ENCODE measurements at regions not wholly inside any gene's neighbourhood (a gene's known extent, or its start where the extent isn't known, plus 50 kb on each side); places are given as distances from the start of the nearest gene placed in this dataset.

DNA sequence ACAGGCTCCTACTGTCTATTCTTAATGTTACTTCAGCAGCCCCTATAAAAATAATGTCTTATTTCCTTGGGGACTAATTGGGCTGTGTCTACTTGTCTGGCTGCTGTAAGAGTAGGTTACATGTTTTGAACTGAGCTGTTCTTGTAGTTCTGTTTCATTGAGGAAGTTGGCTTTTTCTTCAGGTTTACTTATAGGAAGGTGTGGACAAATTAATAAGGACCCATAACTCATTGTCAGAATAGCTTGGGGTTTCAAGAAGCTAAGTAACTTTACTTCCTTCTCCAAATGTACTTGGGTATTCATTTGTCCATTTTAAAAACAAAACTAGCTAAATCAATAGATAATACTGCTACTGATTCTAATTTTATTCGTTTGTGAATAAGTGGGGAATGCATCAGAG is 487.2 kb downstream of the FAT4 start:
- no peak for DNase-seq
- in situ Hi-C loops (cut with HindIII; ENCODE audit: low pct_ligation_motif_present, low pct_unique_long_range_greater_than_20kb, low sequenced_read_pairs): no loop called here

DNA sequence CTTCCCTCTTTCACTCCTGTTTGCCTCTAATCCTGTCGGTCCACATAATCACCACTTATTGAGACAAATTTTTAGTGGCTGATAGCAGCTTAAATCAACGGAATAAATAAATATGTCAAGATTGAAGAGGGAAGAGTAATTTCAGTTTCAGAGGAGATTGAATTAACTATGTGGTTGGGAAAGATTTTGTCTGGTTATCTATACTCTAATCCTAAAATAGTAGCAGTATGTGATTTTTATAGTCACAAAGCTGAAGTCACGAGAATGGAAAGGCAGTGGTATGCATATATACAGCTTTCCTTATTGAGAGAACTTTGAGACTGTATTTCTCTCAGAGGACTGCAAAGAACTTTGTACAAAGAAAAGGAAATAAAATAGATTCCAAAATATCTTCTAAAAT is 493.3 kb downstream of the FAT4 start:
- no peak for DNase-seq
- in situ Hi-C loops (cut with HindIII; ENCODE audit: low pct_ligation_motif_present, low pct_unique_long_range_greater_than_20kb, low sequenced_read_pairs): no loop called here

DNA sequence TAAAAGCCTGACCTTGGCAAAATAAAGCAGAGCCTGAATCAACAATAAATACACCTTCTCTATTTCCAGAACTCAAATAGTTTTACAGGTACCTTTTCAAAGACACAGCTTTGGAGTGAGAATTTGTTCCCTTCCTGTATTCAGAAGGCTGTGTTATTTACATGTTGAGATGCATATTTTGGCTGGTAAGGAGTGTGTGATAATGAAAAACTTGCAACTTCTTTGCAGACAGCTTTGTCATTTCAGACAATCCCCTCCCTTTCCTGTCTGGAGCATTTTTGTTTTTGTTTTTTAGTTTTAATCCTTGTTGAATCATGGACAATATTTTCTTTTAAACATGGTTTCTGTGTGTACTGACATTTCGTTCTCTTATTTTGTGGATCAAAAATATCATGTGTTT is 493.8 kb downstream of the FAT4 start:
- in situ Hi-C loops (cut with HindIII; ENCODE audit: low pct_ligation_motif_present, low pct_unique_long_range_greater_than_20kb, low sequenced_read_pairs): no loop called here
- DNase-seq: no peak

DNA sequence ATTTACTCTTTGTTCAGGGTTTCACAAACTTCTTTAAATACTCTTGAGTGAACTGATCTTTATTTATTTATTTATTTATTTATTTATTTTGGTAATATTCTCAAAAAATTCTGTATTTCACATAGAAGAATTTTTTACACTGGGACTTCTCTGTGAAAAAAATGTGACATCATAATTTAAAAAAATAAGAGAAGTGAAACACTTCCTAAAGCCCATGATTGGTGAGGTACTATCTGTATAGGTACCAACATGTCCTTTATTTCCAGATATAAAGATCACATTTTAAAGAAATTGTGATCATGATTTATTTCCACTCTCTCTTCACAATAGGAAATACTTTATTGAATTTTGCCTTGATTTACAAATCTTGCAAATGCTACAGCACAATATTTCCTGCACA is 497.1 kb downstream of the FAT4 start:
- DNase-seq: no peak
- in situ Hi-C loops (cut with HindIII; ENCODE audit: low pct_ligation_motif_present, low pct_unique_long_range_greater_than_20kb, low sequenced_read_pairs): no loop called here

DNA sequence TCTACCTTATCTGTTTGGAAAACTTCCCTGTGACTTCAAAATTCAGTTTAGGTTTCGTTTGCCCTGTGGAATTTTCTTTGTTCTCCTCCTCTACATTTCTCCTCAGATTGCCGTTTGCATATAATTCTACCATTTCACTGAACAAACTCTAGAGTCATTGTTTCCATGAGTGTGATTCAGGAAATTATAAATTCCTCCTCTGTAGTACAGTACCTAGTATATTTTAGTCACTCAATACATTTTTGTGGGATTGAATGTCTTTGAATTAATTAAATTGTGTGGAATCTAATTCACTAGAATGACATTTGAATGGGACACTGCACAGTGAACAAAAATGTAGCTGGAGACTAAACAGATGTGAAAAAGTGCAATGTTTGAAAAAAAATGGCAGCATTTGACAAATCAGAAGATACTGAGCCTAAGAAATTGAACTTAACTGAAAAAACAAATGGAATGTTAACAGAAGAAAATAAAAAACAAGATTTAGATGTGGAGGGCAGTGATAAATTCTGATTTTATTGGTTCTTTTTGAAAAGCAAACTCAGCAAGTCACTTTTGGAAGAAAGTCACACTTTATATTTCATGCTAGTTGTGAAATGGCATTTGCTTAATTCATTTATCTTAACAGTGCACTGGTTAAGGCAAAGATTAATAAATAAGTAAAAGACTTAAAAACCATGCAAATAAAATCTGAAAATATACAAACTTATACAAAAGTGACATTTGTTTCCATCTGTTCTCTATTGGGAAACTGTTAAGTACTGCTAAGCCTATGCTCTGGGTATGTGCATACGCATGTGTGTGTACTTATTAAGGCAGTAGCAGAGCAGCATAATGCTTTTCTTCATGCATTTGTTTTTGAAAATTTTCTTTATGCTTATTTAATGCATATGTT is 512.3 kb downstream of the FAT4 start:
- in situ Hi-C loops (cut with HindIII; ENCODE audit: low pct_ligation_motif_present, low pct_unique_long_range_greater_than_20kb, low sequenced_read_pairs): no loop called here
- DNase-seq: no peak

DNA sequence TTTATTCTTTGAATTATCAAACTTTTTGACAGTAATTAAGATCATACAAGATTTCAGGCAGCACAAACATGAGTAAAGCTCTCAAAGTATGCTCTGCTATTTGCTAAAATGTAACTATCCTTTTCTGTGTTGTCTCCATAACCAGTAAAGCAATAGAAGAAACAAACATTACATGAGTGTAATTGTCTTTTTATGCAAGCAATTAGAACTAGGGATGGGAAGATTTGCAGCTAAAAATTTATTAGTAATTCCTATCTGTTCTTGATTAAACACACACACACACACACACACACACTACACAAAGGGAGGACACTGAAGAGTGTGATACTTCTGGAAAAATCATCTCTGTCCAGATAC is 512.9 kb downstream of the FAT4 start:
- in situ Hi-C loops (cut with HindIII; ENCODE audit: low pct_ligation_motif_present, low pct_unique_long_range_greater_than_20kb, low sequenced_read_pairs): no loop called here
- DNase-seq: no peak

DNA sequence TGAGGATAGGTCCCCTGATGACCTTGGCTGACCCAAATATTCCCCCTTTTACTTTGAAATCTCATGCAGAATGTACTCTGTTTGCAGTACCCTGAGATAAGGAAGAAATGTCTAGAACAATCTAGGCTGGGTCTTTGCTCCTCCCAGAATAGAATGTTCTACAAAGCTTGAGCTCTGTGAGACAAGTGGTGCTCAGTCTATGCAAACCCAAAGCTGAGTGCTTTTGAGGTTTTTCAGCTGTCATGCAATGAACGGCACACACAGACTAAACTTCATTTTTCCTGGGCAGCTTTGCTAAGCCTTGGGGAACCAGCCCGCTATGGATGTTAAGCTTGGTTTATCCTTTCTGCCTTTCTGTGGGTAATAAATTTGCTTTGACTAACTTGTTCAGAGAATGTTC is 513.6 kb downstream of the FAT4 start:
- no peak for DNase-seq
- in situ Hi-C loops (cut with HindIII; ENCODE audit: low pct_ligation_motif_present, low pct_unique_long_range_greater_than_20kb, low sequenced_read_pairs): no loop called here

DNA sequence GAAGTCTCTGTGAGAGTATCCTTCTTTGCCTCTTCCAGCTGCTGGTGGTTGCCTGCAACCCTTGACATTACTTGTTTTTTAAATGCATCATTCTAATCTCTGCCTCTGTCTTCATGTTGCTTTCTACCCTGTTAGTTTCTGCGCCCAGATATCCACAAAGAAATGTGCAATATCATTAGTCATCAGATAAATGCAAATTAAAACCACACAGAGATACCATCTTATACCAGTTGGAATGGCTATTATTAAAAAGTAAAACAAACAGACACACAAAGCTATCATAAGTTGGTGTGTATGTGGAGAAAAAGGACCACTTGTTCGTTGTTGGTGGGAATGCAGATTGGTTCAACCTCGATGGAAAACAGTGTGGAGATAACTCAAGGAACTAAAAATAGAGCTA is 517.4 kb downstream of the FAT4 start:
- no peak for DNase-seq
- in situ Hi-C loops (cut with HindIII; ENCODE audit: low pct_ligation_motif_present, low pct_unique_long_range_greater_than_20kb, low sequenced_read_pairs): no loop called here

DNA sequence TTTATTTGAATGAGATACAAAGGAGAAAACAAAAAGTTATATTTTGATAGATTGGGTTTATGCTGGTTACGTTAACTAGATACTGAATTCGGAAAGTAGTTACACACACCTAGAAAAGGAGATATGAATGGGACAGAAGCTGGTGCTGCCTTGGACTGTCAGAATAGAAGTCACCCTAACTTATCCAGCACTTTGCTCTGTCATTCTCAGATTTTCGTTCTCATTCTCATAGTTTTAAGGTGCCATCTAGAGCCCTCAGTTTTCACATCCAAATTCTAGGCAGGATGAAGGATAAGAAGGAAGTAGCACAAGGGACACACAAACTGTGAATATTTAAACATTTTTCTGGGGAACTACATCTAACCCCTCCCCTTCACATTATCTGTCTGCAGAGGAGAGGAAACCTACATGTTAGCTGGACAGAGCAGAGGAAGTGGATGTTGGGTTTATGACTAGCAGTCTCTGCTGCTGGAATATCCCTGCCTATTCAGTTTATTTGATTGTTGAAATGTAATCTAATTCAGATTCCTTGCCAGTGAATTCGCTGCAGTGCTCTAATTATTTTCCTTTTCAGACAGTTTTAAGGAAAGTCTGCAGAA is 521.9 kb downstream of the FAT4 start:
- DNase-seq: no peak
- in situ Hi-C loops (cut with HindIII; ENCODE audit: low pct_ligation_motif_present, low pct_unique_long_range_greater_than_20kb, low sequenced_read_pairs): no loop called here

DNA sequence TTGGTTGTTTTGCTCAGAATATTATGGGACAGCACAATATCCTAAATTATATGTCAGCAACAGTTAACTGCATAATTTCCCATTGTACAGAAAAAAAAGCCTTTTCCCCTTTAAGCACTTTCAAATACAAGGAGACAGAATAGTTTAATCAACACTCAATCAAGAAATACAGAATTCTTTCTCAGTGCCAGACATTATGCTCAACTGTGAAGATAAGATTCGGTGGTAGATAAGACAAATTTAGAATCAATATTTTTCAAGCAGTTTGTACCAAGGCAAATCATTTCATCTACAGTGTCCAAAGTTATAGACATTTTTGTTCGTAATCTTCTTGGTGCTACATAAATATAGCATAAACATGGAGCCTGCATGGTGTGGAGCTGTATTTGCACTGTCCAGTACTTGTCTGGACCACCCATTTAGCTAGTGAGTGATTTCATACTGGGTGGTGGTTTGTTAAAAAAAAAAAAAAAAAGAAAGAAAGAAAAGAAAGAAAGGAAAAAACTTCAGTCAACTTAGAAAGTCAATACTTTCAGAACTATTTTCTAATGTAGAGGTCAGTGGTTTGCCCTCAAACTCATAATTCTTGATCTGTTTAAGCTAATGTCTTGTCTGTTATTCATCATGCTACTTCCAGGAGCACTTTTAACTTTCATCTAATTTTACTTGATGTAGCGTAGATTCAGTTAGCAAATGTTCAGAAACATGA is 522.9 kb downstream of the FAT4 start:
- DNase-seq: no peak
- in situ Hi-C loops (cut with HindIII; ENCODE audit: low pct_ligation_motif_present, low pct_unique_long_range_greater_than_20kb, low sequenced_read_pairs): no loop called here

DNA sequence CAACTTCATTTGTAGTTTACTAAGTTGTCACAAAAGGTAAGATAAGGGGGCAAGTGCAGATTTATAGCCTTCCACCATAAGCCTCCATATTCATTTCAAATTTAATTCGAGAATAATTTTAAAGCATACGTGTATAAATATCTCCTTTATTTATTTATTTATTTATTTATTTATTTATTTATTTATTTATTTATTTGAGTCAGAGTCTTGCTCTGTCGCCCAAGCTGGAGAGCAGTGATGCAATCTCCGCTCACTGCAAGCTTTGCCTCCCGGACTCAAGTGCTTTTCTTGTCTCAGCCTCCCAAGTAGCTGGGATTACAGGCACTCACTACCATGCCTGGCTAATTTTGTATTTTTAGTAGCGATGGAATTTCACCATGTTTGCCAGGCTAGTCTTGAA is 523.4 kb downstream of the FAT4 start:
- no peak for DNase-seq
- in situ Hi-C loops (cut with HindIII; ENCODE audit: low pct_ligation_motif_present, low pct_unique_long_range_greater_than_20kb, low sequenced_read_pairs): no loop called here

DNA sequence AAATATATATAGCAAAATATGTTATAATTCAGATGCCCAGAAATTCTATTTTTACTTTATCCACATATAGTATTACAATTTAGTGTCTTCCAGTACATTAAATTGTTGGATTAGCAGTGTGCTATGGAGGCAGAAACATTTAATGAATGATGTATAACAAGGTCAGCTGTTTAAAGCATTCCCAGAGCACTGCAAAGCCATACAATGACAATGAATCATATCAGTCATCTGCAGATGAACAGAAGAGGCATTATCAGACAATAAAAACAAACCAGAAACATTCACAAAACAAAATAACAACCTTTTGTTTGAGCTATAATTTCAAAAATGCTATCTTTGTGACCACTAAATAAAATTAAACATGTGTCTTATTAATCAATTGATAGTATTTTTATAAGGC is 524.2 kb downstream of the FAT4 start:
- in situ Hi-C loops (cut with HindIII; ENCODE audit: low pct_ligation_motif_present, low pct_unique_long_range_greater_than_20kb, low sequenced_read_pairs): no loop called here
- no peak for DNase-seq

DNA sequence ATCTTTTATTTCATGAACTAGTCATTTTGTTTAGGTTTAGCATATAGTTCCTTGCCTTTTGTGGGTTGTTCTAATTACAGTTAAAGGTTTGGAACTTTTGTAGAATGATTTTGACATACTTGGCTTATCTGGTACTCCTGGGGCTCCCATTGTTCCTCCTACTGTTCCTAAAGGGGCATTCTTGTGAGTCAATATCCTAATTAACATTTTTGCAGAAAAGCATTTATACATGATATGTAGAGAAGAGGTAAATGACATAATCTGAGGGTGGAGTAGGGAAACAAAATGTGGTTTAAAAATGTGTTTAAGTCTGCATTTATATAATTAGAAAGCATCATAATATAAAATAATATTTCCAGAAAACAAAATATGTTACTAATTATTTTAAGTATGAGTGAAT is 529.2 kb downstream of the FAT4 start:
- in situ Hi-C loops (cut with HindIII; ENCODE audit: low pct_ligation_motif_present, low pct_unique_long_range_greater_than_20kb, low sequenced_read_pairs): no loop called here
- no peak for DNase-seq

DNA sequence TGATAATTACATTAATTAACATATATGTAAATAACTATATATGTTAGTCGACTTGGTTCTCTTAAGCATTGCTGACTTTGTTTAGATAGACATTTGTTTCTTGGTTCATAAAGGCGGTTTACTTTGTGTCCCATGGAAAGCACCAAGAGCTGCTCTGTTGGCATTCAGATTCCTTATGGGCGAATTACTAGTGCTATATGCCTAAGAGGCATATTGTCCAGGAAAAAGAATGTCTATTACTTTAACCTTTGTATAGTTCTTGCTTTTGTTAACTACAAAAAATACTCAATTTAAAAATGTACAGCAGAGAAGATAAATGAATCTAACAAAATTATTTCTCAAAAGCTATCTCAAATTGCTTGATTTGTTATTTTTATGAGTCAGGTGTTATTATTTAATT is 532.8 kb downstream of the FAT4 start:
- in situ Hi-C loops (cut with HindIII; ENCODE audit: low pct_ligation_motif_present, low pct_unique_long_range_greater_than_20kb, low sequenced_read_pairs): no loop called here
- DNase-seq: no peak

DNA sequence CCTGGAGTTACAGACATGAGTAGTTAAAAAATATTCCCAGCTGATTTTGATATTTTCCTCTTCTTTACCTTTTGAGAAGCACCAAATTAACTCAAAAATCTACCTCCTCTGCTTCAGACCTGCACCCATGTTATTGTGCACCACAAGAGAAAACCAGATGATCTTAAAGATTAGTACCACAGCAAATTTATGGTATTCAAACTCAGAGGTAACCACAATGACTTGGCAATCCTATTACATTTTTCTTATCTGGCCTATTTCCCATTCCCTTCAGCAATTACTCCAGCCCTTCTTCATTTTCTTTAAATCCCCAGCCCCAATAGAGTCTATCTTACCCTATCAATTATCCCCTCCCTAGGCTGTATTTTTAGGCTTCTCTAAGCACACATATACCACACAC is 535.1 kb downstream of the FAT4 start:
- DNase-seq: no peak
- in situ Hi-C loops (cut with HindIII; ENCODE audit: low pct_ligation_motif_present, low pct_unique_long_range_greater_than_20kb, low sequenced_read_pairs): no loop called here

DNA sequence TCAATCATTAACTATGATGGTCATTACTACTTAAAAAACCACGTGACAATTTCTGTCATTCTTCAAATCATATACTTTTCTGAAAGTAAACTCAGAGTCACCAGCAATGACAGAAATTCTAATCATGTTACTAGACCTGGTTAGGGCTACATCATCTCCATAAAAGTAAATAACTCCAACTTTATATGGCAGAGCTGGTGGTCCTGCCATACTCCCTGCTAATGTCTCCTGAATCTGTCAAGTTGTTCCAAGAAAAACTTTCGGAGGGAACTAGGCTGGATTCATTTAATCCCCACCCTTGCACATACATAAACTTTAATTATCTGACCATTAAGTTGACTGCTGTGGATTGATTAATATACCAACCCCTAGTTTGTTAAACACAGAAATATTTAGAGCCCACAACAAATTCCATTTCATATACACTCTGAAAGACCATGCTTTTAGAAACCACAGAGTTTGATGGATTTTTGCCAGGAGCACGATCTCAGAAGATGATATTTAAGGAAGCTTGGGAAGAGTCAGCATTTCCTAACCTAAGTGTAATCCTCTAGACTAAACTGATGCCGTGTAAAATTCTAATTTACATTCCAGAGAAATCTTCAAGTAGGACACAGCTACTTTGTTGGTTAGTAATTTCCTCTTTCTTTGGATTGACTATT is 577.0 kb downstream of the FAT4 start:
- in situ Hi-C loops (cut with HindIII; ENCODE audit: low pct_ligation_motif_present, low pct_unique_long_range_greater_than_20kb, low sequenced_read_pairs): no loop called here
- DNase-seq: no peak

DNA sequence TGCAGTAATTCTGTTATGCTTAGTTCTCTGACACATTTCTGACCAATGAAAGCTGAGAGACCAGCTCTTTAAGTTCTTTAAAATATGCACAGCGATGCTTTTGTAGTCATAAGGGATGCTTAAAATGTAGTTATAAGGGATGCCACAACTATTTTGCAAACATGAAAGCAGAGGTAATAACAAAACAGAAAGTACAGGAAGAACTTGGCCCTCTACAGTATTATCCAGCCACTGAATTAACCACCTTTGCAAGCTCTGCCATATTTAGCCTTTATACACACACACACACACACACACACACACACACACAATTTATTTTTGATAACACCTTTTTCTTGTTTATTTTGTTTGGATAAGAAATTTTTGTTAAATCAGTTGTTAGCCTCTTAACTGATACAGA is 590.0 kb downstream of the FAT4 start:
- in situ Hi-C loops (cut with HindIII; ENCODE audit: low pct_ligation_motif_present, low pct_unique_long_range_greater_than_20kb, low sequenced_read_pairs): no loop called here
- DNase-seq: no peak

DNA sequence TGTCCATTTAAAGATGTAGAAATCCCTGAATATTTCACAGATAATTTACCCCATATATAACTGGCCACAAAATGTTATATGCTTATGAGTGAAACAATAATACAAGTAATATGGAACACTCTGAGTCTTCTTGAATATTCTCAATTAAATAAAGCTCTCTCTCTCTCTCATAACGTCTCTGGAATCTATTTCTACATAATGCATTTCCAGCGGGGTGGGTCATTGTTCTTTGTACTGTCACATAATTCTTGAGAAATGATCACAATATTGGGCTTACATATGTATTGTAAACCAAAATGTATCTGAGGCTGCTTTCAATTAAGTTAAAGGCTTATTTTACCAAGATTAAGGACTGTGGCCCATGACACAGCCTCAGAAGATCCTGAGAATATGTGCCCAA is 596.3 kb downstream of the FAT4 start:
- no peak for DNase-seq
- in situ Hi-C loops (cut with HindIII; ENCODE audit: low pct_ligation_motif_present, low pct_unique_long_range_greater_than_20kb, low sequenced_read_pairs): no loop called here

DNA sequence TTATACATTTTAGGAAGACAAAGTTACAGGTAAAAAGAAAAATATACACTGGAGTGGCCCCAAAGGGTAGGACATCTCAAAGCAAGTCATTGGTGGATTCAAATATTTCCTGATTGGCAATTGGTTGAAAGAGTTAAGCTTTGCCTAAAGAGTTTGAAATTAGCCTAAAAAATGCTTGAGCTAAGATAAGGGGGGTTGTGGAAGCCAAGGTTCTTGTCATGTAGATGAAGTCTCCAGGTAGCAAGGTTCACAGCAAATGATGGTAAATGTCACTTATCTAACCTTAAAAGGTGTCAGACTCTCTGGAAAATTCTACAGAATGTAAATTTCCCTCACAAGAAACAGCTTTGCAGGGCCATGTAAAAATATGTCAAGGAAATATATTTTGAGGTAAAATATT is 596.7 kb downstream of the FAT4 start:
- DNase-seq: no peak
- in situ Hi-C loops (cut with HindIII; ENCODE audit: low pct_ligation_motif_present, low pct_unique_long_range_greater_than_20kb, low sequenced_read_pairs): no loop called here
